ENCODE measurements at regions not wholly inside any gene's neighbourhood (a gene's known extent, or its start where the extent isn't known, plus 50 kb on each side); places are given as distances from the start of the nearest gene placed in this dataset.

GRCh38 chr20:22681591-22682248 lies 97.3 kb upstream of the FOXA2 start:
- no peak for TF ChIP-seq RAD21 (IDR thresholded peaks at IDR 0.05)
- no peak for TF ChIP-seq GABPA (IDR thresholded peaks at IDR 0.05 in 1 of 2, conservative IDR thresholded peaks at IDR 0.05 in 1 of 2)
- no peak for TF ChIP-seq CTCF (IDR thresholded peaks at IDR 0.05; ENCODE audit: low read depth, low read length, missing input control)
